WERI-Rb-1 (cell line): ENCODE measurements at regions not wholly inside any gene's neighbourhood (a gene's known extent, or its start where the extent isn't known, plus 50 kb on each side); places are given as distances from the start of the nearest gene placed in this dataset.

Experiments
- DNase-seq: peaks from one replicate; pipeline ENCODE4 v3.0.0-alpha.2; 2020
- H3K27ac ChIP-seq: fragments of 250-450 bp; sonication (Bioruptor Pico); 2 replicates; pipeline ENCODE4 v1.5.1; 2020; ENCODE audit warnings: mild to moderate bottlenecking, moderate library complexity
- H3K27me3 ChIP-seq: fragments of 250-450 bp; sonication (Bioruptor Pico); 2 replicates; pipeline ENCODE4 v1.5.1; 2021; ENCODE audit warnings: mild to moderate bottlenecking, low read depth, moderate library complexity; ENCODE audit not compliant: insufficient read depth, severe bottlenecking
- H3K36me3 ChIP-seq: fragments of 250-450 bp; sonication (Bioruptor Pico); 2 replicates; pipeline ENCODE4 v1.5.1; 2020; ENCODE audit warnings: mild to moderate bottlenecking, moderate library complexity
- H3K4me3 ChIP-seq: 2 replicates; pipeline ENCODE4 v1.5.1; 2011; ENCODE audit warnings: low read depth, mild to moderate bottlenecking, control low read depth, low read length
- H3K9me3 ChIP-seq: fragments of 250-450 bp; sonication (Bioruptor Pico); 2 replicates; pipeline ENCODE4 v1.5.1; 2021; ENCODE audit warnings: mild to moderate bottlenecking, moderate library complexity; ENCODE audit not compliant: severe bottlenecking
- CTCF ChIP-seq: IDR thresholded peaks from 2 replicates; pipeline ENCODE4 v1.5.1; 2011; ENCODE audit warnings: low read depth, mild to moderate bottlenecking, control low read depth, inconsistent platforms, low read length

- no peak overlapping the region for H3K27ac ChIP-seq
- H3K36me3 ChIP-seq, result no peaks in the 10 kb centered on the region
- no peak for DNase-seq
- no peak overlapping the region for H3K4me3 ChIP-seq
- no peaks in the 10 kb centered on the region for H3K27me3 ChIP-seq
- H3K9me3 ChIP-seq, result no peaks in the 10 kb centered on the region
- TF ChIP-seq CTCF, result no peak
Observed at GRCh38 chr3:111284503-111285183, 213.0 kb downstream of the NECTIN3 start.

- H3K9me3 ChIP-seq, result no peaks in the 10 kb centered on the region
- H3K27me3 ChIP-seq, result no peaks in the 10 kb centered on the region
- no peak for TF ChIP-seq CTCF
- no peak overlapping the region for H3K4me3 ChIP-seq
- no peak overlapping the region for H3K27ac ChIP-seq
- DNase-seq, result no peak
- no peaks in the 10 kb centered on the region for H3K36me3 ChIP-seq
Observed at GRCh38 chr3:111285184-111285538, 213.5 kb downstream of the NECTIN3 start.

DNA sequence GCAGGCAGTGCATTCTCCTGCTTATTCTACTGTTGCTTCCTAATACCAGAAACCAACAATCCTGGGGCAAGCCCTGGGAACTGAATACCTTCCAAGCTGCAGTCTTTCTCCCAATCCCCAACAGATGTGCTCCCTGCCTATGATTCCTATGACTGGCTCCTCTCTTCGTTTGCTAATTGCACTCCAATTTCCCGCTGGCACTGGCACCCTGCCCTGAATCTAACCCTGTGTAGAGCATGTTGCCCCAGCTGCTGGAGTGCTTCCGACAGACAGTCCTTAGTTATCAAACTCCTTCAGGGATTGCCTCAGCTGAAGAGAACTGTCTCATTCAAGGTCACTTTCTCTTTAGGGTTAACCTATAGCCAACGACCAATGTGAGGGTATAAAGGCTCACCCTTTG is 214.1 kb downstream of the NECTIN3 start:
- Histone ChIP-seq H3K27ac (no peak overlapping the region), H3K36me3 (no peaks in the 10 kb centered on the region), H3K9me3 (no peaks in the 10 kb centered on the region), H3K27me3 (no peaks in the 10 kb centered on the region), H3K4me3 (no peak overlapping the region)
- TF ChIP-seq CTCF, result no peak
- no peak for DNase-seq

- TF ChIP-seq CTCF, result no peak
- H3K27ac ChIP-seq, result no peak overlapping the region
- no peak overlapping the region for H3K4me3 ChIP-seq
- H3K9me3 ChIP-seq, result no peaks in the 10 kb centered on the region
- no peaks in the 10 kb centered on the region for H3K36me3 ChIP-seq
- H3K27me3 ChIP-seq, result no peaks in the 10 kb centered on the region
- DNase-seq, result no peak
Observed at GRCh38 chr3:111286746-111287145, 215.1 kb downstream of the NECTIN3 start.

- H3K27ac ChIP-seq, result no peak overlapping the region
- no peaks in the 10 kb centered on the region for H3K27me3 ChIP-seq
- TF ChIP-seq CTCF, result no peak
- no peaks in the 10 kb centered on the region for H3K36me3 ChIP-seq
- DNase-seq, result no peak
- no peaks in the 10 kb centered on the region for H3K9me3 ChIP-seq
- no peak overlapping the region for H3K4me3 ChIP-seq
Observed at GRCh38 chr3:111292117-111292516, 220.5 kb downstream of the NECTIN3 start.

DNA sequence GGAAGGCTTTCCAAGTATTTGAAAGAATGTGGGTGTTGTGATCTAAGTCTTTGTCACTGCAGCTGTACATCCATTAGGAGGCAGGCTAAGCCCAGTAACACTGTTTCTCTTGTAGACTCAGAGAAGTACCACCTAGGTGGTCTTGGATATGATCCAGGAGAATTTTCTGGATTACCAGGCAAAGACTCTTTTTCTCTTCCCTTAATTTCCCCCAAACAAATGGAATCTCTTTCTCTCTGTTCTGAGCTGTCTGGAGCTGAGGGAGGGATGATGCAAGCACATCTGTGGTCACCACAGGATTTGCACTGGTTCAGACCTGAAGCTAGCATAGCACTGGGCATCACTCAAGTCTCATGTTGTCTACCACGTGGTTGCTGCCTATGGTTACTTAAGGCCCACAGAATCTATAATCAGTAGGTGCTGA is 227.6 kb downstream of the NECTIN3 start:
- DNase-seq, result no peak
- Histone ChIP-seq H3K9me3 (no peaks in the 10 kb centered on the region), H3K36me3 (no peaks in the 10 kb centered on the region), H3K27ac (no peak overlapping the region), H3K27me3 (no peaks in the 10 kb centered on the region), H3K4me3 (no peak overlapping the region)
- TF ChIP-seq CTCF, result peak; percentile 24
